H1 (cell line): ENCODE measurements at regions not wholly inside any gene's neighbourhood (a gene's known extent, or its start where the extent isn't known, plus 50 kb on each side); places are given as distances from the start of the nearest gene placed in this dataset.

Experiments used
- CHD2 ChIP-seq: IDR thresholded peaks from 2 replicates; pipeline ENCODE4 v1.6.1; 2012; ENCODE audit warnings: low read length, improper control_type of control experiment
- GABPA ChIP-seq: IDR thresholded peaks from 2 replicates; pipeline ENCODE4 v1.6.1; 2011; ENCODE audit warnings: mild to moderate bottlenecking, low read length, moderate library complexity, borderline replicate concordance; ENCODE audit not compliant: insufficient read depth
- HDAC6 ChIP-seq: IDR thresholded peaks from one replicate; pipeline ENCODE4 v1.7.1; 2012; ENCODE audit warnings: low read depth, mild to moderate bottlenecking, inconsistent platforms, low read length, moderate library complexity
- JUN ChIP-seq: IDR thresholded peaks from 2 replicates; pipeline ENCODE4 v1.6.1; 2011; ENCODE audit warnings: low read depth, mild to moderate bottlenecking, improper control_type of control experiment, low read length
- POLR2AphosphoS5 ChIP-seq: IDR thresholded peaks from 2 replicates; pipeline ENCODE4 v1.6.1; 2011; ENCODE audit warnings: low read depth, low read length
- ZNF274 ChIP-seq: IDR thresholded peaks from 2 replicates; pipeline ENCODE4 v1.7.0; 2012; ENCODE audit warnings: low read length, borderline replicate concordance; ENCODE audit errors: extremely low read depth
- TF ChIP-seq, protein P1 (sequence below), 3 experiments: IDR thresholded peaks; 1 replicate in 2 of 3; 2 replicates in 1 of 3; pipeline versions ENCODE4 v1.5.1 to v1.6.1; 2011; ENCODE audit warnings: low read length in 3 of 3, mild to moderate bottlenecking in 3 of 3, inconsistent platforms in 2 of 3, low read depth in 1 of 3, moderate library complexity in 1 of 3; ENCODE audit not compliant: insufficient read depth in 1 of 3; ENCODE audit errors: control extremely low read depth in 1 of 3

DNA sequence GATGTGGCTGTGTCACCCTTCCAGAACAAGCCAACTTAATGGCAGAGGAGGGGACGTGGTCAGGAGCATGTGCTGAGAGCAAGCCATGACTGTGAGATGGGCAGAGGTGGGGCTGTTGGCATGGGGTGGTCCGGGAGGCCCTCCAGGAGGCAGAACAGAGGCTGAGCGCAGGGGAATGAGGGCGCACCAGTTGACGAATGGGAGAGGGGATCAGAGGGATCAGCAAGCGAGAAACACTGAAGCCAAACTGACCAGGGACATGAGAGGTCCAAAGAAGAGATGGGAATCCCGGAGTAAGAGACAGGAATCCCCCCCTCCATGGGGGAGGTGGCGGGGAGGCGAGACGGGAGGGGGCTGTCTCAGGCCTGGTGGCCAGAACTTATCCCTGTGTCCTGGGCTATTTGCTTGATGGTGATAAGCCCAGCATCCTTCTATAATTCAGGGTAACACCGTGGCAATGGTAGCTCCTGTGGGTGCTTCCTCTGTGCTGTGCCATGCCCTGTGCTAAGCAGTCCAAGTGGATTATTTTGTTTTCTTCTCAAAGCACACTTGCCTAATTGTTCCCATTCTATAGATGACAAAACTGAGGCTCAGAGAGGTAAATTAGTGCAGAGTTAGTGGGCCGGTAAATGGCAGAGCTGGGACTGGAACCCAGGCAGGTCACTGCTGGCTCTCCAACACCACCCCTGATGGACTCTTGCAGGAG, 83.4 kb upstream of the SHISAL1 start:
- TF ChIP-seq HDAC6 (no peak), CHD2 (no peak), POLR2AphosphoS5 (no peak), GABPA (no peak), ZNF274 (no peak), JUN (no peak)
- TF ChIP-seq, protein P1, sequence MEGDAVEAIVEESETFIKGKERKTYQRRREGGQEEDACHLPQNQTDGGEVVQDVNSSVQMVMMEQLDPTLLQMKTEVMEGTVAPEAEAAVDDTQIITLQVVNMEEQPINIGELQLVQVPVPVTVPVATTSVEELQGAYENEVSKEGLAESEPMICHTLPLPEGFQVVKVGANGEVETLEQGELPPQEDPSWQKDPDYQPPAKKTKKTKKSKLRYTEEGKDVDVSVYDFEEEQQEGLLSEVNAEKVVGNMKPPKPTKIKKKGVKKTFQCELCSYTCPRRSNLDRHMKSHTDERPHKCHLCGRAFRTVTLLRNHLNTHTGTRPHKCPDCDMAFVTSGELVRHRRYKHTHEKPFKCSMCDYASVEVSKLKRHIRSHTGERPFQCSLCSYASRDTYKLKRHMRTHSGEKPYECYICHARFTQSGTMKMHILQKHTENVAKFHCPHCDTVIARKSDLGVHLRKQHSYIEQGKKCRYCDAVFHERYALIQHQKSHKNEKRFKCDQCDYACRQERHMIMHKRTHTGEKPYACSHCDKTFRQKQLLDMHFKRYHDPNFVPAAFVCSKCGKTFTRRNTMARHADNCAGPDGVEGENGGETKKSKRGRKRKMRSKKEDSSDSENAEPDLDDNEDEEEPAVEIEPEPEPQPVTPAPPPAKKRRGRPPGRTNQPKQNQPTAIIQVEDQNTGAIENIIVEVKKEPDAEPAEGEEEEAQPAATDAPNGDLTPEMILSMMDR (IDR thresholded peaks at IDR 0.05; ENCODE audit: control extremely low read depth in 1 of 3, insufficient read depth in 1 of 3, low read depth in 1 of 3, low read length in 3 of 3) = no peak
